Colonic mucosa (tissue), 4 donors: ENCODE measurements at regions not wholly inside any gene's neighbourhood (a gene's known extent, or its start where the extent isn't known, plus 50 kb on each side); places are given as distances from the start of the nearest gene placed in this dataset.

Experiments used
- DNase-seq: peaks from one replicate; pipeline ENCODE4 v3.0.0-alpha.2; 2020
- H3K27ac ChIP-seq: fragments of 200-600 bp; one replicate; pipeline ENCODE4 v1.8.0; 2021
- H3K27me3 ChIP-seq: fragments of 200-600 bp; one replicate; pipeline ENCODE4 v1.8.0; 2021
- H3K36me3 ChIP-seq: fragments of 200-600 bp; one replicate; pipeline ENCODE4 v1.8.0; 2021
- H3K4me1 ChIP-seq: fragments of 200-600 bp; one replicate; pipeline ENCODE4 v1.8.0; 2021; ENCODE audit warnings: mild to moderate bottlenecking
- H3K4me3 ChIP-seq: fragments of 200-600 bp; one replicate; pipeline ENCODE4 v1.8.0; 2021
- H3K9ac ChIP-seq, 2 donors: one replicate each; pipeline ENCODE4 v1.7.0; 2013; ENCODE audit warnings: control low read depth in 2 of 2, low read depth in 2 of 2, low read length in 2 of 2
- H3K9me3 ChIP-seq: fragments of 200-600 bp; one replicate; pipeline ENCODE4 v1.8.0; 2021
- CTCF ChIP-seq: fragments of 200-600 bp; IDR thresholded peaks from one replicate; pipeline ENCODE4 v1.8.0; 2022; ENCODE audit warnings: antibody characterized with exemption, mild to moderate bottlenecking
- intact Hi-C: fragments of 100-400 bp; cut with DNase I; formaldehyde crosslinking; loops from one replicate; pipeline ENCODE4 v1.14.1; 2022
- donor health status: healthy.
- donor health status: DM: no; HTN: no; CAD: no.
- donor health status: DM: no; HTN: no; CAD: no.

GRCh38 chr7:24478137-24478655 is 95.1 kb upstream of the PALS2 start:
- H3K36me3 ChIP-seq = no peaks in the 10 kb centered on the region
- no peak for TF ChIP-seq CTCF
- intact Hi-C loops = no loop called here
- H3K4me3 ChIP-seq = no peak overlapping the region
- no peak overlapping the region for H3K9ac ChIP-seq
- no peak overlapping the region for H3K27ac ChIP-seq
- H3K9me3 ChIP-seq = no peaks in the 10 kb centered on the region
- no peaks in the 10 kb centered on the region for H3K27me3 ChIP-seq
- H3K4me1 ChIP-seq = no peaks in the 10 kb centered on the region
- DNase-seq = no peak

GRCh38 chr7:24480501-24480900 is 92.8 kb upstream of the PALS2 start:
- no peak overlapping the region for H3K4me3 ChIP-seq
- intact Hi-C loops = no loop called here
- TF ChIP-seq CTCF = no peak
- no peak overlapping the region for H3K27ac ChIP-seq
- H3K9ac ChIP-seq = no peak overlapping the region
- H3K36me3 ChIP-seq = no peaks in the 10 kb centered on the region
- no peak for DNase-seq
- H3K4me1 ChIP-seq = no peaks in the 10 kb centered on the region
- no peaks in the 10 kb centered on the region for H3K27me3 ChIP-seq
- H3K9me3 ChIP-seq = no peaks in the 10 kb centered on the region

GRCh38 chr7:24483804-24484203 is 89.4 kb upstream of the PALS2 start:
- no peak overlapping the region for H3K4me3 ChIP-seq
- no peaks in the 10 kb centered on the region for H3K9me3 ChIP-seq
- H3K9ac ChIP-seq = no peak overlapping the region
- H3K27me3 ChIP-seq = no peaks in the 10 kb centered on the region
- intact Hi-C loops = no loop called here
- no peak for TF ChIP-seq CTCF
- no peak for DNase-seq
- H3K27ac ChIP-seq = no peak overlapping the region
- no peaks in the 10 kb centered on the region for H3K4me1 ChIP-seq
- no peaks in the 10 kb centered on the region for H3K36me3 ChIP-seq

DNA sequence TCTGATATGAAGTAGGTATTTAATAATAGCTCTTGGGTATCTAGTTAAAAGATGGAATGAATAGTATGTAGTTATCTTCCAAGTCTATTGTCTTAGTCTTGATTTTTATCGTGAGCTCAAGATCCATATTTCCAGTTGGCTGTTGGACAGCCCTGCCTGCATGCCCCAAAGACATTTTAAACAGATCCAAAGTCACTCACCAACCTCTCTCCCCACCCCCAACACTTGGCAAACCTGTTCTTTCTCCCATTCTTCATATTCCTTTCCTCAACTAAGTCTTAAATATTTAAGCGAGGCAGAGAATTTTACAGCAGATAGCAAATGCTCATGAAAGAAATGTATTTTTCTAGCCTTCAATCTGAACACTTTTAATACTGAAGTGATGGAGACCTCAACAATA is 80.7 kb upstream of the PALS2 start:
- no peak for TF ChIP-seq CTCF
- no peaks in the 10 kb centered on the region for H3K36me3 ChIP-seq
- H3K27me3 ChIP-seq = no peaks in the 10 kb centered on the region
- no peaks in the 10 kb centered on the region for H3K9me3 ChIP-seq
- H3K4me3 ChIP-seq = no peak overlapping the region
- no peak overlapping the region for H3K9ac ChIP-seq
- no peak overlapping the region for H3K27ac ChIP-seq
- DNase-seq = no peak
- no peaks in the 10 kb centered on the region for H3K4me1 ChIP-seq
- intact Hi-C loops = no loop called here

- Histone ChIP-seq H3K4me3 (no peak overlapping the region), H3K27me3 (no peaks in the 10 kb centered on the region), H3K27ac (no peak overlapping the region), H3K36me3 (no peaks in the 10 kb centered on the region), H3K9me3 (no peaks in the 10 kb centered on the region), H3K4me1 (no peaks in the 10 kb centered on the region), H3K9ac (no peak overlapping the region)
- intact Hi-C loops = no loop called here
- TF ChIP-seq CTCF = no peak
- no peak for DNase-seq
These were observed 78.4 kb upstream of the PALS2 start for GRCh38 chr7:24494832-24495231.

DNA sequence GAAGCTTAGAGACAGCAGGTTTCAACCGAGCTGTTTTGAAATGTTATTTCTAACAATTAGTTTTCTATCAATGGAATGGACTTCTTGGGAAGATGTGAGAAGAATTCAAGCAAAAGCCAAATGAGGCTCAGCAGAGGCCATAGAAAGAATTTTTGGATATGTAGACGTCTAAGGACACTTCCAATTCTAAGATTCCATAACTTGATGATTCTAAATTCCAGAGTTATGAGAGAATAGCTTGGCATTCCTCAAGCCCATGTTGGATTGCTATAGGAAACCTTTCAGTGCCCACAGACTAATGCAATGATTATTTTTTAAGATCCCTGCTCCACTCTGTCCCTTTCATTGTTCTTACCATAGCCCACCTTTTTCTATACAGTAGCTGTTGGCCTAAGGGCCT is 77.2 kb upstream of the PALS2 start:
- no peak for DNase-seq
- TF ChIP-seq CTCF = no peak

More for the DNA sequence above, 77.2 kb upstream of the PALS2 start:
- H3K9me3 ChIP-seq = no peaks in the 10 kb centered on the region
- no peaks in the 10 kb centered on the region for H3K4me1 ChIP-seq
- intact Hi-C loops = no loop called here
- H3K36me3 ChIP-seq = no peaks in the 10 kb centered on the region
- H3K9ac ChIP-seq = no peak overlapping the region
- no peaks in the 10 kb centered on the region for H3K27me3 ChIP-seq
- H3K4me3 ChIP-seq = no peak overlapping the region
- no peak overlapping the region for H3K27ac ChIP-seq
